Activated CD4-positive, alpha-beta T cell treated with anti-CD3 and anti-CD28 coated beads, Interleukin-2, amount 50 U/mL, for 4 hours (primary cell): ENCODE measurements at regions not wholly inside any gene's neighbourhood (a gene's known extent, or its start where the extent isn't known, plus 50 kb on each side); places are given as distances from the start of the nearest gene placed in this dataset.
"Not testable (repeated sequence)": the region's sequence is repeated elsewhere in the genome, so short reads cannot be mapped to it uniquely, and the experiment has no call there.

Experiments used
- DNase-seq, 2 experiments: peaks; one replicate each; pipeline ENCODE4 v3.0.0-alpha.2; 2020

- DNase-seq, result no peak
Observed at GRCh38 chr11:71181566-71181965, 70.8 kb downstream of the SHANK2 start.

GRCh38 chr11:71180694-71181470, 71.5 kb downstream of the SHANK2 start:
- no peak for DNase-seq

GRCh38 chr11:71179877-71180605, 72.3 kb downstream of the SHANK2 start:
- DNase-seq, result no peak

- no peak for DNase-seq
Observed at GRCh38 chr11:71178076-71178475, 74.3 kb downstream of the SHANK2 start.

- DNase-seq, result no peak
Observed at GRCh38 chr11:71176812-71177211, 75.6 kb downstream of the SHANK2 start.

GRCh38 chr11:71173709-71174108, 78.7 kb downstream of the SHANK2 start:
- DNase-seq, result no peak

- DNase-seq, result no peak
Observed at GRCh38 chr11:71172680-71173079, 79.7 kb downstream of the SHANK2 start.

GRCh38 chr11:71171576-71171975, 80.8 kb downstream of the SHANK2 start:
- DNase-seq, result no peak

- DNase-seq, result no peak
Observed at GRCh38 chr11:71170624-71171423, 81.6 kb downstream of the SHANK2 start.

GRCh38 chr11:71169313-71169712, 83.1 kb downstream of the SHANK2 start:
- DNase-seq, result no peak

- DNase-seq, result not testable (repeated sequence)
Observed at GRCh38 chr11:71167814-71168213, 84.6 kb downstream of the SHANK2 start.

- DNase-seq, result no peak
Observed at GRCh38 chr11:71165771-71166170, 86.6 kb downstream of the SHANK2 start.

GRCh38 chr11:71164621-71165020, 87.8 kb downstream of the SHANK2 start:
- DNase-seq, result no peak

- DNase-seq, result no peak
Observed at GRCh38 chr11:71164186-71164585, 88.2 kb downstream of the SHANK2 start.

GRCh38 chr11:71163371-71163770, 89.0 kb downstream of the SHANK2 start:
- no peak for DNase-seq

- no peak for DNase-seq
Observed at GRCh38 chr11:71158936-71159335, 93.4 kb downstream of the SHANK2 start.

GRCh38 chr11:71157676-71158075, 94.7 kb downstream of the SHANK2 start:
- DNase-seq, result not testable (repeated sequence)

GRCh38 chr11:71156301-71156700, 96.1 kb downstream of the SHANK2 start:
- DNase-seq, result no peak

GRCh38 chr11:71155846-71156245, 96.5 kb downstream of the SHANK2 start:
- DNase-seq, result no peak

GRCh38 chr11:71154261-71154805, 98.0 kb downstream of the SHANK2 start:
- DNase-seq, result no peak

- DNase-seq, result no peak
Observed at GRCh38 chr11:71153005-71153390, 99.4 kb downstream of the SHANK2 start.

GRCh38 chr11:71152312-71153004, 99.9 kb downstream of the SHANK2 start:
- not testable (repeated sequence) for DNase-seq

GRCh38 chr11:71151561-71151960, 100.8 kb downstream of the SHANK2 start:
- DNase-seq, result no peak
